Liver (tissue), 3 donors: ENCODE measurements at regions not wholly inside any gene's neighbourhood (a gene's known extent, or its start where the extent isn't known, plus 50 kb on each side); places are given as distances from the start of the nearest gene placed in this dataset.

Source experiments
- EGR1 ChIP-seq, 2 donors: IDR thresholded peaks; 2 replicates each; pipeline ENCODE4 v1.6.1; 2016 to 2018; ENCODE audit warnings: antibody characterized with exemption in 2 of 2, low read depth in 2 of 2
- GABPA ChIP-seq, 2 donors: IDR thresholded peaks in 1 of 2; conservative IDR thresholded peaks in 1 of 2; 2 replicates each; pipeline ENCODE4 v1.6.1; 2016; ENCODE audit warnings: antibody characterized with exemption in 2 of 2, mild to moderate bottlenecking in 1 of 2, moderate library complexity in 1 of 2
- JUND ChIP-seq, 2 donors: IDR thresholded peaks; 2 replicates each; pipeline ENCODE4 v1.6.1; 2016; ENCODE audit warnings: antibody characterized with exemption in 2 of 2
- RAD21 ChIP-seq, 2 donors: IDR thresholded peaks; 2 replicates each; pipeline ENCODE4 v1.6.1; 2016; ENCODE audit warnings: antibody characterized with exemption in 2 of 2, mild to moderate bottlenecking in 2 of 2
- REST ChIP-seq: IDR thresholded peaks from 2 replicates; pipeline ENCODE4 v1.6.1; 2016; ENCODE audit warnings: antibody characterized with exemption, mild to moderate bottlenecking
- TAF1 ChIP-seq: conservative IDR thresholded peaks from 2 replicates; pipeline ENCODE4 v1.6.1; 2016; ENCODE audit warnings: antibody characterized with exemption, mild to moderate bottlenecking
- YY1 ChIP-seq: IDR thresholded peaks from 2 replicates; pipeline ENCODE4 v1.6.1; 2016; ENCODE audit warnings: antibody characterized with exemption, mild to moderate bottlenecking
- ZBTB33 ChIP-seq: IDR thresholded peaks from 2 replicates; pipeline ENCODE4 v1.6.1; 2016; ENCODE audit warnings: antibody characterized with exemption
- TF ChIP-seq, protein P1 (sequence below): fragments of 150-350 bp; IDR thresholded peaks from 2 replicates; pipeline ENCODE4 v1.5.1; 2017; ENCODE audit warnings: improper control_type of control experiment, low read depth, low read length; ENCODE audit not compliant: missing input control
- donor health status: healthy.
- donor health status: healthy.

- TF ChIP-seq, protein P1, sequence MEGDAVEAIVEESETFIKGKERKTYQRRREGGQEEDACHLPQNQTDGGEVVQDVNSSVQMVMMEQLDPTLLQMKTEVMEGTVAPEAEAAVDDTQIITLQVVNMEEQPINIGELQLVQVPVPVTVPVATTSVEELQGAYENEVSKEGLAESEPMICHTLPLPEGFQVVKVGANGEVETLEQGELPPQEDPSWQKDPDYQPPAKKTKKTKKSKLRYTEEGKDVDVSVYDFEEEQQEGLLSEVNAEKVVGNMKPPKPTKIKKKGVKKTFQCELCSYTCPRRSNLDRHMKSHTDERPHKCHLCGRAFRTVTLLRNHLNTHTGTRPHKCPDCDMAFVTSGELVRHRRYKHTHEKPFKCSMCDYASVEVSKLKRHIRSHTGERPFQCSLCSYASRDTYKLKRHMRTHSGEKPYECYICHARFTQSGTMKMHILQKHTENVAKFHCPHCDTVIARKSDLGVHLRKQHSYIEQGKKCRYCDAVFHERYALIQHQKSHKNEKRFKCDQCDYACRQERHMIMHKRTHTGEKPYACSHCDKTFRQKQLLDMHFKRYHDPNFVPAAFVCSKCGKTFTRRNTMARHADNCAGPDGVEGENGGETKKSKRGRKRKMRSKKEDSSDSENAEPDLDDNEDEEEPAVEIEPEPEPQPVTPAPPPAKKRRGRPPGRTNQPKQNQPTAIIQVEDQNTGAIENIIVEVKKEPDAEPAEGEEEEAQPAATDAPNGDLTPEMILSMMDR, result no peak
- TF ChIP-seq JUND (IDR thresholded peaks at IDR 0.05) (no peak), ZBTB33 (no peak), REST (no peak), EGR1 (IDR thresholded peaks at IDR 0.05; ENCODE audit: low read depth in 2 of 2) (no peak), YY1 (no peak), RAD21 (IDR thresholded peaks at IDR 0.05) (no peak), GABPA (IDR thresholded peaks at IDR 0.05 in 1 of 2, conservative IDR thresholded peaks at IDR 0.05 in 1 of 2) (no peak), TAF1 (no peak)
These were observed 336.3 kb upstream of the TRAM1L1 start for GRCh38 chr4:117421706-117422105.
